B cell (primary cell): ENCODE measurements at regions not wholly inside any gene's neighbourhood (a gene's known extent, or its start where the extent isn't known, plus 50 kb on each side); places are given as distances from the start of the nearest gene placed in this dataset.

Experiments
- ATAC-seq: fragments of 200-7000 bp; cut with Tn5 transposase; one replicate; pipeline ENCODE4 v1.10.0; 2021; ENCODE audit warnings: low read depth, mild to moderate bottlenecking, moderate number of reproducible peaks, moderate library complexity
- CTCF ChIA-PET: fragments of 350-600 bp; sonication (Branson Sonifier 250); formaldehyde crosslinking; loops from one replicate; lab custom pipeline; 2021; ENCODE audit warnings: antibody characterized with exemption, inconsistent platforms; lab: Charles Lee
- POLR2A ChIA-PET: fragments of 350-600 bp; sonication (Branson Sonifier 250); formaldehyde crosslinking; loops from one replicate; lab custom pipeline; 2021; ENCODE audit warnings: antibody characterized with exemption; lab: Charles Lee
- DNase-seq: peaks from one replicate; pipeline ENCODE4 v3.0.0; 2013
- H2AFZ ChIP-seq: 2 replicates; pipeline ENCODE4 v1.6.1; 2012; ENCODE audit warnings: mild to moderate bottlenecking, low read depth, low read length; ENCODE audit not compliant: insufficient read depth, poor library complexity, severe bottlenecking
- H3K27ac ChIP-seq, 2 donors: 1 replicate in 1 of 2; 2 replicates in 1 of 2; pipeline ENCODE4 v1.5.1; 2012 to 2013; ENCODE audit warnings: low read length in 2 of 2, mild to moderate bottlenecking in 2 of 2, moderate library complexity in 1 of 2
- H3K27me3 ChIP-seq, 4 experiments: fragments of 200-600 bp in 1 of 4; sonication (generic) in 1 of 4; replicated peaks in 1 of 4; 1 replicate in 2 of 4; 2 replicates in 2 of 4; pipeline versions ENCODE4 v1.6.1 to v1.7.0; 2013 to 2016; ENCODE audit warnings: low read length in 3 of 4, mild to moderate bottlenecking in 2 of 4, mixed read lengths in 1 of 4, moderate library complexity in 1 of 4; ENCODE audit not compliant: insufficient read depth in 4 of 4, control insufficient read depth in 3 of 4; ENCODE audit errors: control extremely low read depth in 1 of 4
- H3K36me3 ChIP-seq, 2 experiments: replicated peaks in 1 of 2; 1 replicate in 1 of 2; 2 replicates in 1 of 2; pipeline versions ENCODE4 v1.6.1 to v1.7.1; 2013; ENCODE audit warnings: low read length in 1 of 2; ENCODE audit not compliant: insufficient read depth in 2 of 2, control insufficient read depth in 1 of 2; ENCODE audit errors: control extremely low read depth in 1 of 2, extremely low read depth in 1 of 2
- H3K4me1 ChIP-seq, 2 donors: fragments of 200-600 bp in 1 of 2; sonication (generic) in 1 of 2; 1 replicate in 1 of 2; 2 replicates in 1 of 2; pipeline versions ENCODE4 v1.5.1 to v1.6.1; 2013 to 2017; ENCODE audit warnings: low read length in 2 of 2; ENCODE audit not compliant: control insufficient read depth in 2 of 2, insufficient read depth in 2 of 2
- H3K4me2 ChIP-seq: replicated peaks from 2 replicates; pipeline ENCODE3; 2012; ENCODE audit warnings: mild to moderate bottlenecking, low read depth, low read length; ENCODE audit not compliant: poor library complexity, severe bottlenecking
- H3K4me3 ChIP-seq, 5 experiments: fragments of 200-600 bp in 1 of 5; sonication (generic) in 1 of 5; 1 replicate in 3 of 5; 2 replicates in 2 of 5; pipeline versions ENCODE4 v1.5.1 to v1.7.0; 2011 to 2016; ENCODE audit warnings: low read length in 4 of 5, mild to moderate bottlenecking in 4 of 5, low read depth in 2 of 5, control low read depth in 1 of 5, moderate library complexity in 1 of 5; ENCODE audit not compliant: insufficient read depth in 1 of 5; ENCODE audit errors: control extremely low read depth in 1 of 5, extremely low read depth in 1 of 5
- H3K79me2 ChIP-seq: fragments of 200-600 bp; sonication (generic); one replicate; pipeline ENCODE4 v1.6.0; 2016; ENCODE audit warnings: low read length; ENCODE audit not compliant: control insufficient read depth, insufficient read depth
- H3K9ac ChIP-seq: fragments of 200-600 bp; sonication (generic); 2 replicates; pipeline ENCODE4 v1.6.1; 2017; ENCODE audit warnings: mild to moderate bottlenecking, low read length, moderate library complexity
- H3K9me3 ChIP-seq, 3 donors: one replicate each; pipeline versions ENCODE4 v1.6.1 to v1.7.1; 2013; ENCODE audit warnings: low read length in 2 of 3; ENCODE audit not compliant: control insufficient read depth in 2 of 3, insufficient read depth in 1 of 3; ENCODE audit errors: control extremely low read depth in 1 of 3
- H4K20me1 ChIP-seq: 2 replicates; pipeline ENCODE4 v1.6.0; 2012; ENCODE audit warnings: mild to moderate bottlenecking, low read length; ENCODE audit not compliant: insufficient read depth, control insufficient read depth, poor library complexity, severe bottlenecking
- H3K27ac Mint-ChIP-seq: one replicate; pipeline ENCODE4 v1.8.0; 2021; ENCODE audit warnings: mixed read lengths
- H3K27me3 Mint-ChIP-seq: one replicate; pipeline ENCODE4 v1.8.0; 2021; ENCODE audit warnings: mixed read lengths
- H3K4me1 Mint-ChIP-seq: one replicate; pipeline ENCODE4 v1.8.0; 2021; ENCODE audit warnings: mixed read lengths
- H3K4me3 Mint-ChIP-seq: one replicate; pipeline ENCODE4 v1.8.0; 2021; ENCODE audit warnings: mixed read lengths
- H3K9me3 Mint-ChIP-seq: one replicate; pipeline ENCODE4 v1.8.0; 2022; ENCODE audit warnings: mixed read lengths; ENCODE audit not compliant: insufficient read depth
- CTCF ChIP-seq: fragments of 200-600 bp; IDR thresholded peaks from one replicate; pipeline ENCODE4 v1.8.0; 2022; ENCODE audit warnings: antibody characterized with exemption, mild to moderate bottlenecking
- EZH2 ChIP-seq: IDR thresholded peaks from 2 replicates; pipeline ENCODE4 v1.6.1; 2012; ENCODE audit warnings: borderline replicate concordance, low read depth, mild to moderate bottlenecking, moderate library complexity, low read length; ENCODE audit not compliant: insufficient read depth, poor library complexity, severe bottlenecking
- WGBS: methylation state at CpG from one replicate; pipeline ENCODE4 v1.1.5; 2013; ENCODE audit warnings: missing lambda C conversion rate; ENCODE audit not compliant: insufficient coverage; 5-methylcytosine and 5-hydroxymethylcytosine counted together
- intact Hi-C: fragments of 100-400 bp; cut with micrococcal nuclease; formaldehyde crosslinking; loops from one replicate; pipeline ENCODE4 v1.10.0; 2022

GRCh38 chr18:61658431-61658830 lies 234.4 kb downstream of the RNF152 start:
- H2AFZ ChIP-seq, result no peak overlapping the region
- no peak overlapping the region for H3K27ac ChIP-seq
- no peaks in the 10 kb centered on the region for H3K36me3 ChIP-seq
- POLR2A ChIA-PET, result no interaction called here
- CTCF ChIA-PET, result no interaction called here
- no peak overlapping the region for H3K9ac ChIP-seq
- Mint-ChIP-seq H3K4me1 (no peaks in the 10 kb centered on the region), H3K27ac (no peak overlapping the region), H3K4me3 (no peak overlapping the region), H3K9me3 (no peaks in the 10 kb centered on the region), H3K27me3 (peaks cover 6% of the 10 kb centered on the region)
- no peak for TF ChIP-seq CTCF
- no peak for TF ChIP-seq EZH2
- ATAC-seq (no peak), DNase-seq (no peak)
- H3K9me3 ChIP-seq, result peaks cover 0 to 2% (median 2%) of the 10 kb centered on the region in 3 donors
- H3K4me1 ChIP-seq, result no peaks in the 10 kb centered on the region
- H3K4me2 ChIP-seq, result no peak overlapping the region
- no peak overlapping the region for H3K4me3 ChIP-seq
- 60% methylated on average over 2 of the region's 2 CpGs for WGBS
- intact Hi-C loops, result no loop called here
- no peaks in the 10 kb centered on the region for H3K79me2 ChIP-seq
- no peaks in the 10 kb centered on the region for H3K27me3 ChIP-seq
- H4K20me1 ChIP-seq, result no peaks in the 10 kb centered on the region

GRCh38 chr18:61657066-61657732 lies 235.6 kb downstream of the RNF152 start:
- no peaks in the 10 kb centered on the region for H3K27me3 ChIP-seq
- no peaks in the 10 kb centered on the region for H4K20me1 ChIP-seq
- no peak overlapping the region for H3K9ac ChIP-seq
- intact Hi-C loops, result no loop called here
- no peak overlapping the region for H3K27ac ChIP-seq
- no peak overlapping the region for H3K4me3 ChIP-seq
- TF ChIP-seq EZH2, result no peak
- no peak for TF ChIP-seq CTCF
- no peaks in the 10 kb centered on the region for H3K4me1 ChIP-seq
- CTCF ChIA-PET, result interaction anchor here (0.6 kb wide), 1 partner anchor 138 kb away, joined by 3 read pairs; no protein-coding TSS in a partner anchor
- H3K79me2 ChIP-seq, result no peaks in the 10 kb centered on the region
- H3K36me3 ChIP-seq, result no peaks in the 10 kb centered on the region
- no peak overlapping the region for H2AFZ ChIP-seq
- DNase-seq, result no peak
- no peaks in the 10 kb centered on the region for H3K9me3 Mint-ChIP-seq
- H3K27ac Mint-ChIP-seq, result no peak overlapping the region
- 90% methylated on average over 2 of the region's 3 CpGs for WGBS
- POLR2A ChIA-PET, result no interaction called here
- no peaks in the 10 kb centered on the region for H3K4me1 Mint-ChIP-seq
- H3K9me3 ChIP-seq, result peaks cover 0 to 2% (median 2%) of the 10 kb centered on the region in 3 donors
- no peak overlapping the region for H3K4me3 Mint-ChIP-seq
- no peak overlapping the region for H3K4me2 ChIP-seq
- no peak for ATAC-seq
- peaks cover 4% of the 10 kb centered on the region for H3K27me3 Mint-ChIP-seq
